Posterior cingulate gyrus (tissue), 11 donors: ENCODE measurements at regions not wholly inside any gene's neighbourhood (a gene's known extent, or its start where the extent isn't known, plus 50 kb on each side); places are given as distances from the start of the nearest gene placed in this dataset.

Source experiments
- DNase-seq, 10 donors: peaks; one replicate each; pipeline versions ENCODE4 v3.0.0 to v3.0.0-alpha.2; 2020 to 2021; ENCODE audit warnings: mixed read lengths in 3 of 10
- intact Hi-C: fragments of 100-400 bp; cut with DNase I; formaldehyde crosslinking; loops from one replicate; pipeline ENCODE4 v1.15.1; 2023

DNA sequence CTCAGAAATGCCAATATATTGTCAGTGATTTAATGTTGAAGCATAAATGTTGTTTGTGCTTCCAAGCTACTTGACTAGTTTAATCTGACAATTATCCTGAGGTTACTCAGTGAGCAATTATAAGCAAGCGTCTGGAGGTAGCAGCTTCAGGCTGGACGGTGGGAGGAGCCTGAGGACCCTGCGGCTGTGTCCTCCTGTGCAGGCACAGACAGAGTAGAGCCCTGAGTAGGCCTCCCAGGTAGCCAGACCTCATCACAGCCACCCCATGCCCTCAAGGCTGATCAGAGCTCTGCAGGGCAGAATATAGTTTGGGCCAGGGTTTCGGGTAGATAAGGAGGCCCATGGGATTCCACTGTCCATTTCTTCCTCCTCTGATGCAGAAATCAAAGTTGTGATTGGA lies 153.6 kb downstream of the DRD1 start:
- no peak for DNase-seq
- intact Hi-C loops, result no loop called here

DNA sequence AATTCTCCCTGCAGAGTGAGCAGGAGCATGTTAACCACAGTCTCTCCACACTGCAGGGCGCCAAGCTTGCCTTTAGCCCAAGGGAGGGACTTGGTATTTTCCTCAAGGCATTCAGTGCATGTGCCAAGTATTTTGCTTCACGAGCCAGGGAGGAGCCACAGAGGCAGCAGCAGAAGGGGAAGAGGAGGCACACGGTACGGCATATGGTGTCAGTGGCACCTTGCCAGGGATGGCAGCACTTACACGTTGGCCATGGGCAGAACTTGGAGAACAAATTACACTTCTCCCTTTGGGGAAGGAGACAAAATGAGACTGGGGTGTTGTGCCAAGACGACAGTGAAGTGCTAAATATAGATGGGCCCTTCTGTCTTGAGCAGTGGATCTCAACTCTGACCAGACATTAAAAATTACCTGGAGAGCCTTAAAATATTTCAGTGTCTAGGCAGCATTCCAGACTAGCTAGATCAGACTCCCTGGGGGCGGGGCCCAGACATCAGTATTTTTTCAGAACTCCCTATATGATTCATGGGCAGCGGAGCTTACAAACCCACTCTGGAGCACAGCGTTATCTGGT lies 155.8 kb downstream of the DRD1 start:
- intact Hi-C loops, result no loop called here
- peak in 9 of 10 donors; percentile 19 to 93 (median 72) for DNase-seq

DNA sequence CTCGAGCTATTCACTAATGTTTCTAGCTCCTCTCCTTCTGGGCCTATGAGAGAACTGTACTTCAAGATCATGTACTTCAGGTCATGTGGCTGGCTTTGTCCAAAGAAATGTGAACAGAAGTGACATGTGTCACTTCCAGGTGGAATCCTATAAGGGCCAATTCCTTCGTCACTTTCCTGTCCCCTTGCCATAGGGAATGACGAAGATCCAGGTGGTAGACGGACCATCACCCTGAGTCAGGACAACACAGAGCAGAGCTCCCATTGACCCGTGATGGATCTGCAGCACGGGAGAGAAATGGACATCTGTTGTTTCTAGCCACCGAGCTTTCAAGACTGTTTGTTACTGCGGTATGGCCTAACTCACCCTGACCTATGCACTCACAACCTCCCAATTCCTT lies 157.0 kb downstream of the DRD1 start:
- no peak for DNase-seq

DNA sequence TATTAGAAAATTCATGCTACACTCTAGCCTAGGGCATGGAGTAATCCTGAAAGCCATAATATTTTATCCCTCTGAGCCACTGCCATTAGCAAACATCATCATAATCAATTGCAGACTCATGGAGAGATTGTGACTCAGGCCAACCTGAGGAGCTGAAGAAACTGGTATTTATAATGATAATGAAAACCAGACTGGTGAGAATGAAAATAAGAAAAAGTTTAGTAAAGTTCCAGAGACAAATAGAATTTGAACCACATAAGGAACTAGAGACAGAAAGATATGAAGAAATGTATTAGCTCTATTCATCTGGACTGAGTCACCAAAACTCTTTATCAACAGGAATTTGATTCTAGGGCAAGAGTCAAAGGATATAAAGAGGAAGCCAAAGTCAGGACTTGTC lies 158.7 kb downstream of the DRD1 start:
- intact Hi-C loops, result no loop called here
- no peak for DNase-seq

More for the DNA sequence above, 157.0 kb downstream of the DRD1 start:
- intact Hi-C loops, result no loop called here

DNA sequence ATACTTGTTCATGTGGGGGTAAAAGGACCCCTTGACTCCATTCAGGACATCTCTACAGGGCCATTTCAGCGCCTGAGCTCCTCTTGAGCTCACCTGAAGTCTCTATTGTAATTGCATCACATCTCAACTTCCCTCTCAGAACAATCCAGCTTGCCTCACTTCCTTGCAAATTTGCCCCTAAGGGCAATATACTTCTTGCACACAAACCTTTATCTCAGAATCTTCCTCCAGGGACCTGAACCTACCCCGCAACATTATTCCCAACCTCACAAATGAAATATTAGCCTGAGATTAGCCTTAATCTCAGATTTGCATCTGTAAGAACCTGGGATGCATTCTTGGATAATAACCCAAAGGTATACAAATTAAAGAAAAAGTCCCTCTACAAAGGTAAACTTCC lies 159.2 kb downstream of the DRD1 start:
- intact Hi-C loops, result no loop called here
- DNase-seq, result no peak

DNA sequence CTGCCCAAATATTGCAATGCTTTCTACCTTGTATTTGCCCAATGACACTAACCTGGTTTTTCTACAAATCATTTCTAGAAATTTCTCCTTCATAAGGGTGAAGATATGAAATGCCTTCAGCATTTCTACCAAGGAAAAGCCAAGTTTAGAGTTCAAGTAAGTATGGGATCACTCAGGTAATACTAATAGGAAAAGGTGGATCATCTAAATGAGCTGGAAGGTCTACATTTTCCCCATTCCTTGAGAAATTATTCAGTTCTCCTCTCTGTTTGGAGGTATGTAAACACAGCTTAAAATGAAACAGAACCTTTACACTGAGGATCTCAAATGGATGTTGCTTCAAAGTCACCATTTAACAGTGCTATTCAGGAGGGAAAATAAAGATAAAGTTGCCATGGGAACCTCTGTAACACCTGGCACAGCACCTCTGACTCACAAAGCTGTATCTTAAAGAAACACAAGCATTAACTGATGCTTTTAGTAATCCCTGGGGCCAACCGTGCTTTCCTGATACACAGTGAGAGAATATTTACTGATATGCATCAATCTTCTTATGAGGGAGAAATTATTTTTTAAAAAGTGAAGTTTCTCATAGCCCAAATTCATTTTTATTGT lies 161.3 kb downstream of the DRD1 start:
- intact Hi-C loops, result no loop called here
- no peak for DNase-seq

DNA sequence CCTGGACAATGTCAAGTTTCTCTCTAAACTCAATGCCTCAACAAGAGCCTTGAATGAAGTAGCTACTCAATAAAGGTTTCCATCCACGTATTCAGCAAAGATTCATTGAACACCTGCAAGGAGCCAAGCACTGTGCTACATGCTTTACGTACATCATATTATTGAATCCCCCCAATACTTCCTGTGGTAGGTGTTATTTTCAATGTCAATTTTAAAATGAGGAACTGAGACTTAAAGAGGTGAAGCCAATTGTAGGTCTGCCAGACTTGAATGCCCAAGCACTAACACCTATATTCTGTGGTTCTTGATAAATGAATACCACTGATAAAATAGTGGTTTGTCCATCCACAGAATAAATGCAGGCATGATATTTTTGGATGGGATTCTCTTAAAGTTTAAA lies 162.3 kb downstream of the DRD1 start:
- DNase-seq, result no peak
- intact Hi-C loops, result no loop called here

DNA sequence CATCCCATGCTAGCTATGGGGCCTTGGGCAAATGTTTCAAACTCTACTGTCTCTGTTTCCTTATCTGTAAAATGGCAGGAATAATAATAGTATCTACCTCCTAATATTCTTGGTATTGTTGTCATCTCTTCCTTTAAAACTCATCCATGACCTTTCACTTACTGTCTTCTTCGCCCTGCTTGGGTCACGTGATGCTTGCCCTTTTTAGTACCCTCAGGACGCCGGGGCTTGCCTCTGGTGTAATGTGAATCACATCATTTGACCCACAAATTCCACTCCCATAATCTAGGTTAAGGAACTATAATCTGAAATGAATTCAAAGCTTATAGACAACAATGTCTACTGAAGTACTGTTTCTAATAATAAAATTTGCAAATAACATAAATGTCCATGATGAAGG lies 162.7 kb downstream of the DRD1 start:
- DNase-seq, result no peak
- intact Hi-C loops, result no loop called here

DNA sequence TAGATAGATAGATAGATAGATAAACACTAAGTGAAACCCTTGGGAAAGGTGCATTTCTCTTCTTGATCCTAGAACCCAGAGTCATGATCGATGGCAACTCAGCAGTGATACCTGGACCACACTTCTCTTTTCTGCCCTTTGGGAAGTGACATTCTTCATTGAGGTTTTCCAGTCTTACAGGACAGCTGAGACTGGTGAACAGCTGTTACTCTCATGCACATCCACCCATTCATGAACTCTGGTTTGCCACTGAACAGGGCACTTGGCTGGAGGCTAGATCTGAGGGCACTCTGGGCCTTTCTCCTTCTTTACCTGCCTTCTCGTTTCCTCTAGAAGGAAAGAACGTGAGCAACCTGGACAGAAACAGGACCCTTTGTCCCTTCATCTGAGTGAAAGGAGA lies 164.5 kb downstream of the DRD1 start:
- peak in 1 of 10 donors; percentile 39 for DNase-seq
- intact Hi-C loops, result no loop called here

DNA sequence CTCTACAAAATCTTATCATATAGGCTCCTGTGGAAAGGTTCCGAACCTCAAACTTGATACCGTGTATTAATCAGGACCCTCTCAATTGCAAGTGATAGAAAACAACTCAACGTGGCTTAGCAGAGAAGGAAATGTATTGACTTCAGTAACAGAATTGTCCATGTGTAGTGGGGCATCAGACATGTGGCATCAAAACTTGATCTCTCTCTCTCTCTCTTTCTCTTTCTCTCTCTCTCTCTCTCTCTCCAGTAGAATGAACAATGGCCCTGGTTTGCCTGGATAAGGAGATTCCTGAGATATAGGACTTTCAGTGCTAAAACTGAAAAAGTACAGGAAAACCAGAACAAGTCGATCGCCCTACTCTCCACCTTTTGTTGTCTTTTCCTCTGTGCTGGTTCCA lies 168.2 kb downstream of the DRD1 start:
- DNase-seq, result no peak
- intact Hi-C loops, result no loop called here

DNA sequence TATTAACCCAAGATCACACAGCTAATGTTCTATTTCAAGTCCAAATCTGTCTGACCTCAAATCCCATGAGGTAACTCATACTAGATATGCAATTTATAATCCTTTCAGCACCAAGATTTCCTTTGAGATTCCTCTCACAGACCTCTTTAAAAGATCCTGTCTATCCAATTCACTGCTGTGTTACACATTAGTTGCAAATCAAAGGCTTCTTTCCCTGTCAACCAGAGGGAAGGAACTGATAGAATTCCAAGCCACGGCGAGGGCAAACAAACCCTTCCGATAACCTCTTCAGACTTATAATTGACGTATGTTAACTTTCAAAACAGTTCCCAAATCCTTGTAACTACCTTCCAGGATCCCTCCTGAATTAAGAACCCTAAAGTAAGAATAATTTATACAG lies 168.9 kb downstream of the DRD1 start:
- intact Hi-C loops, result no loop called here
- DNase-seq, result no peak

DNA sequence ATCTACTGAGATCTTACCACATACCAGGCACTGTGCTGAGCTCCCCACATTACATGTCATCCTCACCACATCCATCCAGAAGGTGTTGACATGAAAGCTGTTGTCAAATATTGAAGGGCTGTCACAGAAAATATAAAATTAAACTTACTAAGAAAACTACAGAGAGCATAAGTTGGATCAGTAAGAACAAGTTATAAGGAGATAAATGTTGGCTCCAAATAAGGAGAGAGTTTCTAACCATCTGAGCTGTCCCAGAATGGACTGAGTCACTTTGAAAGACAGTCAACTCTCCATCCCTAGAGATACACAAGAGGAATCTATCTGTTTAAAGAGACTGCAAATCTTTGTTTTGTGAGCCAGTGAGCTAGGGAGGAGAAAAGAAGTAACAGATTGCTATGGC lies 169.8 kb downstream of the DRD1 start:
- no peak for DNase-seq
- intact Hi-C loops, result no loop called here

DNA sequence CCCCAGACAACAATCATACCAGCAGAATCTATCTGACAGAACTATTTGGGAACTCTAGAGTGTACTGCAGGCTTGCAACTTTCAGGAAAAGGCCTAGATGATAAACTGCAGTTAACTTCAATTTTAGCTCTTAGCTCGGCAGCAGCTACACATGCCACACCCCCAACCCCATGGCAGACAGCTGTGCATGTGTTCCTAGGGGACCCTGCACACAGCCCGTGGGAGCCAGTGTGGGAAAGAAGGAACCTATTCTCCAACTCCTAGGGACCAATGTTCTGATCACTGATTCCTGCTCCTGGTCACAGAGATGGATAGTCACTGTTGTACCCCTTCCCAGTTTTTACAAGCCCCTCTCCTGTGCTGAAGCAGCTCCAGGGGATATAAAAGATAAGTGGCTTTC lies 179.6 kb downstream of the DRD1 start:
- intact Hi-C loops, result no loop called here
- peak in 2 of 10 donors; percentile 43 to 62 for DNase-seq

DNA sequence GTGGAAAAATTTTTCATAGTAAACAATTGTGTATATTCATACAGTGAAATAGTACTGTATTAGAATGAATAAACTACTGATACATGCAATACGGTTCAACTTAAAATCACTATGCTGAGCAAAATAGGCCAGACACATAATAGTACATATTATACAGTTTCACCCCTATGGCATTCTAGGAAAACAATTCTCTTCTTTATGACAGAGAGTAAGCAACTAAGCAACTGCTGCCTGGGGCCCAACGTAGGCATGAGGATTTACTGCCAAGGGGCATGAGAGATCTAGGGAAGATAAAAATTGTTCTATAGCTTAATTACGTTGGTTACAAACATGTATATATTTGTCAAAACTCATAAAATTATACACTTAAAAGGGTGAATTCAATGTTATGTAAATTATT lies 180.2 kb downstream of the DRD1 start:
- intact Hi-C loops, result no loop called here
- DNase-seq, result peak in 1 of 10 donors; percentile 35

DNA sequence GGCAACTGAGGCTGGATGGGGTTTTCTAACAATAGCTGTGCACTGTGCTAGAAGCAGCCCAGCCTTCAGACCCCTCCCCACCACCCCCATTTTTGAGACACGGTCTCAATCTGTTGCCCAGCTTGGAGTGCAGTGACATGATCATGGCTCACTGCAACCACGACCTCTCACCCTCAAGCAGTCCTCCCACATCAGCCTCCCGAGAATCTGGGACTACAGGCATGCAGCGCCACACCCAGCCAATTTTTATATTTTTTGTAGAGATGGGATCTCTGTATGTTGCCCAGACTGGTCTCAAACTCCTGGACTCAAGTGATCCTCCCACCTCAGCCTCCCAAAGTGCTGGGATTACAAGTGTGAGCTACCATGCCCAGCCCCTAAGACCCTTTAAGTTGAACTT lies 182.5 kb downstream of the DRD1 start:
- intact Hi-C loops, result no loop called here
- DNase-seq, result peak in 1 of 10 donors; percentile 41

DNA sequence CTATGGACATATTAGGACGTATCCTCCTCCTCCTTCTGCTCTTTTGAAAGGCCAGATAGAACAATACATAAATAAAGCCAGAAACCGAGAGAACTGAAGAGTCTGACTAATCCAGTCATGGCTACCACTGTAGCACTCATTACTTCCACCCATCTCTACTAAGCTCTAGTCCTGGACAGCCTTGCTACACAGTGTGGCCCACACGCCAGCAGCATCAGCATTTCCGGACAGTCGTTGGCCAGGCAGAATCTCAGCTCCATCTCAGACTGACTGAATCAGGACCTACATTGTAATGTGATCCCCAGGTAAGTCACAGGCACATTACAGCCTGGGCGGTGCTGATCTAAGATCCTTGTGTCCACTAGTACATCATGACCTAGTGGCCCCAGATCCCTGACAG lies 182.9 kb downstream of the DRD1 start:
- peak in 1 of 10 donors; percentile 49 for DNase-seq
- intact Hi-C loops, result no loop called here

DNA sequence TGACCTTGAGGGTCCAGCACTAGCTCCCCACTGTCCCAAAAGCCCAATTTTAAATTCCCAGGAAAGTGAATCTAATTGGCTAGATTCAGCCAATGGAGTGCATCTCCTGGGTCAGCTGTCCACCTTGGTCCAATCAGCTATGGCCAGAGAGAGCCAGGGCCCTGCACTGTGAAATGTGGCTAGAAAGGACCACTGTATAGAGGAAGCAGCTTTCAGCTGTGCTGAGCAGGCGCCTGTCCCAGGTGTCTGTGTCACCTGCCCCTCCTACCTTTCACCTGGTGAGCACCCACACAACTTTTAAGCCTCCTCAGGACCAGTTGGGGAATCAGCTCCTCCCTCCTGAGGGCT lies 186.2 kb downstream of the DRD1 start:
- intact Hi-C loops, result loop anchor here (10.0 kb wide), 1 partner anchor 187 kb away; the partner anchor contains the start of gene DRD1
- peak in 1 of 10 donors; percentile 31 for DNase-seq

DNA sequence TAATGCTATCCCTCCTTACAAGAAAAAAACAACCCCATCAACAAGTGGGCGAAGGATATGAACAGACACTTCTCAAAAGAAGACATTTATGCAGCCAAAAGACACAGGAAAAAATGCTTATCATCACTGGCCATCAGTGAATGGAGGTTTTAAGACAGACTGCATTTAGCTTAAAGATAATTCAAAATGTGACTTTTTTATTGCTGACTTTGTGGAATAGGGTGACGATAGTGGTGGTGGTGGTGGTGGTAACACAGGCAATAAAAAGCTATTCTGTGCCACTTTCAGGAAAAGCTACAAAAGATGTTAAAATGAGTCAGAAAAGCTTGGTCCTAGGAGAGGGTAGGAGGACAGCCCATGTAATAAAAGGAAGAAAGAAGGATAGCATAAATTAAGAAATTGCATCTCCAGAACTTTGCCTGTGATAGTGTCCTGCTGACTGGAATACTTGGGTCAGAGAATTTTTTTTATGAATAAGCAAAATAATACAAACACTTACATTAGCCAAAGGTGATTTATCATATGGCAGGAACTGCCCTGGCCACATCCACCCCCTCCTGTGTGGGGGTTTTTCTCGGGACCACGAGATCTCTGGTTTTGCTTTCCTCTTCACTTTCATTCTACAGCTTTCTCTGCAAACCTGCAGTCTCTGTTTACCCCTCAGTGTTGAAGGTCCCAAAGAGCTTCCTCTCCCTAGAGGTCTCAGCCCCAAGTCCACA lies 186.7 kb downstream of the DRD1 start:
- intact Hi-C loops, result loop anchor here (10.0 kb wide), 1 partner anchor 188 kb away; the partner anchor contains the start of gene DRD1
- peak in 1 of 10 donors; percentile 62 for DNase-seq

DNA sequence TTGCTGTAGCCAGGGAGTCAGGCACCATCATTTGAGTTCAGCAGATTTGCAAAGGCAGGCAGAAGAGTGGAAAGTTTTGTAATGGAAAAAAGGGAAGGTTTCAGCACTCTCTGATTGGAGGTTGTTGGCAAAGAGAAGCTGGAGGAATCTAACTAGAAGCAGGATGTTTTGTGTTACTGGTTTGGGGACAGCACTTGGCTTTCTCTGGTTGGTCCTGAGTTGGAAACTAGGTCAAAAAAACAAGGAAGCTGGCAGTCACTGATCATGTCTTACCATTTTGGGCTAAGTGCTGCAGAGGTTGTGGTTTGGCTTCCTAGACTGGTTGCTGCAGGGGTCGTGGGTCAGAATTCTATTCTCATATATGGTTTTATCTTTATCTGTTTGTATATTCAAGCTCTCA lies 189.8 kb downstream of the DRD1 start:
- intact Hi-C loops, result loop anchor here (10.0 kb wide), 1 partner anchor 191 kb away; the partner anchor contains the start of gene DRD1
- DNase-seq, result peak in 1 of 10 donors; percentile 30

DNA sequence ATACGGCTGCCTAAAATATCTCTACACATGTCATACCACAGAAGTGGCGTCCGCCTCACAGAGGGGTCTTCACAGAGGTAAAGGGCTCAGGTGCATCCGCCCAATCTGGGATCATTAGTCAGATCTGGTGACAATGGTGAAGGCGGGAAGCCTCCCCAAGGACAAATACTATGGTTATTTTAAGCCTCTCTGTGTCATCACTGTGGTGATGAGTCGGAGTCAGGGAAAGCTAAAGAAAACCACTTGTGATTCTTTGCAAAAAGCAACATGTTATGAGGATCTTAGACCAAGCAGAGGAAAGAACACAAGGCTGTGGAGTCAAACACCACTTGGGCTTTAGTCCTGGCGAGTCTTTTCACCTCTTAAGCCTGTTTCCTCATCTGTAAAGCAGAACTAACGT lies 190.4 kb downstream of the DRD1 start:
- intact Hi-C loops, result loop anchor here (10.0 kb wide), 1 partner anchor 191 kb away; the partner anchor contains the start of gene DRD1
- peak in 2 of 10 donors; percentile 24 to 47 for DNase-seq

DNA sequence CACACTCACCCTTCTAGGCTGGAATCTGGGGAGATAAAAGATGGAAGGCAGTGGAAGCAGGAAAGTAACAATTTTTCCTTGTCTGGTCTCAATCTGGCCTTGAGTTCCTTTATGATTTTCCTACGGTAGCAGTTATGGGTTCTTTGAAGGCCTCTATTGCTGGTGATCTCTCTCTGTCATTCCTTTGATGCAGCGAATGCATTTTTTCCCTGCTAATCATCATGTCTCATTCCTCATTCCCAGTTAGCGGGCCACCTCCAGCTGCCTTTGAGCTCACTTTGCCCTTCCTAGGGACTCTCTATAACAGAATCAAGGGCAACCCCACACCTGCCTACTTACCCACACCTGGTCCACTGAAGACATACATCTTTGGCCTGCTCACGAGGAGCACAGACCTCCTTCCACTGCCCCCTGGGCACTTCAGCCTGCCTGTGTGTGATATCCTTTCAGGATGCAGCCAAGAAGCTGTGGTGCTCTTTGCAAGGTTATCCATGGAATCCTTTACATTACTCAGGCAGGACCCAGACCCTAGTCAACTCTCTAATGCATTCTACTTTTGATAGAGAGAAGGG lies 191.7 kb downstream of the DRD1 start:
- intact Hi-C loops, result loop anchor here (10.0 kb wide), 1 partner anchor 192 kb away; the partner anchor contains the start of gene DRD1
- peak in 2 of 10 donors; percentile 22 to 44 for DNase-seq
